GM10248 (cell line): ENCODE measurements at regions not wholly inside any gene's neighbourhood (a gene's known extent, or its start where the extent isn't known, plus 50 kb on each side); places are given as distances from the start of the nearest gene placed in this dataset.

Source experiments
- CTCF ChIA-PET: fragments of 300-600 bp; sonication (Branson Sonifier 250); formaldehyde crosslinking; extraction: SDS; loops from one replicate; lab custom pipeline; 2021; ENCODE audit warnings: antibody characterized with exemption; lab: Yijun Ruan, JAX
- POLR2A ChIA-PET: fragments of 350-650 bp; sonication (Branson Sonifier 250); formaldehyde crosslinking; extraction: SDS; loops from one replicate; lab custom pipeline; 2020; ENCODE audit warnings: antibody characterized with exemption; lab: Yijun Ruan, JAX
- DNase-seq: peaks from one replicate; pipeline ENCODE4 v3.0.0; 2012; ENCODE audit errors: extremely low spot score
- TF ChIP-seq, protein P1 (sequence below): IDR thresholded peaks from 2 replicates; pipeline ENCODE4 v1.5.1; 2012; ENCODE audit warnings: mild to moderate bottlenecking, low read depth; ENCODE audit errors: extremely low read depth, missing control alignments, control extremely low read depth

DNA sequence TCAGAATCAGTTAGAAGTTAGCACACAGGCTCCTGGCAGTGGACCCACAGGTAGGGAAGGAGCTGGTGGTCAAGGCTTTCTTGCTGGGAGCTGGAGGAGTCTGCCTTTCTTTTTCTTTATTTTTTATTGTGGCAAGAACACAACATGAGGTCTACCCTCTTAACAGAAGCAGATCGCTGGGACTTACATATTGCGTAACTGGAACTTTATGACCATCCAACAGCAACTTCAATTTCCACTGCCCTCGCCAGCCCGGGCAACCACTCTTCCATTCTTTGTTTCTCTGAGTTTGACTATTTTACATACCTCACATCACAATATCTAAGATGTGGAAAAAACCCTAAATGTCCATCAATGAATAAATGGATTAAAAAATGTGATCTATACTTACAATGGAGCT is 147.8 kb upstream of the AJAP1 start:
- CTCF ChIA-PET: interaction anchor here (1.4 kb wide), 1 partner anchor 16 kb away, joined by 4 read pairs; no protein-coding TSS in a partner anchor
- POLR2A ChIA-PET: no interaction called here
- DNase-seq: no peak
- TF ChIP-seq, protein P1, sequence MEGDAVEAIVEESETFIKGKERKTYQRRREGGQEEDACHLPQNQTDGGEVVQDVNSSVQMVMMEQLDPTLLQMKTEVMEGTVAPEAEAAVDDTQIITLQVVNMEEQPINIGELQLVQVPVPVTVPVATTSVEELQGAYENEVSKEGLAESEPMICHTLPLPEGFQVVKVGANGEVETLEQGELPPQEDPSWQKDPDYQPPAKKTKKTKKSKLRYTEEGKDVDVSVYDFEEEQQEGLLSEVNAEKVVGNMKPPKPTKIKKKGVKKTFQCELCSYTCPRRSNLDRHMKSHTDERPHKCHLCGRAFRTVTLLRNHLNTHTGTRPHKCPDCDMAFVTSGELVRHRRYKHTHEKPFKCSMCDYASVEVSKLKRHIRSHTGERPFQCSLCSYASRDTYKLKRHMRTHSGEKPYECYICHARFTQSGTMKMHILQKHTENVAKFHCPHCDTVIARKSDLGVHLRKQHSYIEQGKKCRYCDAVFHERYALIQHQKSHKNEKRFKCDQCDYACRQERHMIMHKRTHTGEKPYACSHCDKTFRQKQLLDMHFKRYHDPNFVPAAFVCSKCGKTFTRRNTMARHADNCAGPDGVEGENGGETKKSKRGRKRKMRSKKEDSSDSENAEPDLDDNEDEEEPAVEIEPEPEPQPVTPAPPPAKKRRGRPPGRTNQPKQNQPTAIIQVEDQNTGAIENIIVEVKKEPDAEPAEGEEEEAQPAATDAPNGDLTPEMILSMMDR: no peak

GRCh38 chr1:4509206-4509605 is 145.2 kb upstream of the AJAP1 start:
- ChIA-PET CTCF (no interaction called here), POLR2A (no interaction called here)
- TF ChIP-seq, protein P1: no peak
- no peak for DNase-seq

GRCh38 chr1:4510276-4510691 is 144.1 kb upstream of the AJAP1 start:
- no peak for DNase-seq
- ChIA-PET CTCF (no interaction called here), POLR2A (no interaction called here)
- TF ChIP-seq, protein P1: no peak

- DNase-seq: no peak
- ChIA-PET POLR2A (no interaction called here), CTCF (no interaction called here)
- TF ChIP-seq, protein P1: no peak
These were observed 143.0 kb upstream of the AJAP1 start for GRCh38 chr1:4511374-4511773.

DNA sequence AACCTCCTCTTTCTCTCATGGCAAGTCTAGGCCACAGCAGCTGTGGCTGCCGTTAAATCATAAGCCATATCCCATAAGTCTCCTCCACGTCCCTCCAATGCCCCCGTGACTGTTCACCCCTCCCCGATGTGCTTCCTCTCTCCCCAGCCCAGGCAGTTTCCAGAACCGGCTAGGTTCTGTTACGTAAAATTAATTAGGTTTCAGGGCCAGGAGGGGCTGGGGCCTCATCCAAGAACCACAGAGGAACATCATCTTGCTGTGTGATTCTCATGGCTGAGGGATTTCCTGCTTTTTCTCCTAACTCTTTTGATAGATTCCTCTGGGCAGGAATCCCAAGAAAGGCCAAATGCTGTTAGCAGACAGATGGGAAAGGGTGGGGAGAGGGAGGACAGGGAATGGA is 141.8 kb upstream of the AJAP1 start:
- ChIA-PET CTCF (no interaction called here), POLR2A (no interaction called here)
- no peak for DNase-seq
- TF ChIP-seq, protein P1: no peak

- CTCF ChIA-PET: no interaction called here
- DNase-seq: no peak
- TF ChIP-seq, protein P1: no peak
- POLR2A ChIA-PET: no interaction called here
These were observed 140.7 kb upstream of the AJAP1 start for GRCh38 chr1:4513685-4514084.
